Stimulated activated CD4-positive, alpha-beta T cell treated with anti-CD3 and anti-CD28 coated beads, TNF-alpha, amount 100 ng/mL, for 24 hours (primary cell): ENCODE measurements at regions not wholly inside any gene's neighbourhood (a gene's known extent, or its start where the extent isn't known, plus 50 kb on each side); places are given as distances from the start of the nearest gene placed in this dataset.

ENCODE experiments used
- DNase-seq, 3 experiments: peaks; one replicate each; pipeline ENCODE4 v3.0.0-alpha.2; 2020; ENCODE audit warnings: low read depth in 3 of 3

DNA sequence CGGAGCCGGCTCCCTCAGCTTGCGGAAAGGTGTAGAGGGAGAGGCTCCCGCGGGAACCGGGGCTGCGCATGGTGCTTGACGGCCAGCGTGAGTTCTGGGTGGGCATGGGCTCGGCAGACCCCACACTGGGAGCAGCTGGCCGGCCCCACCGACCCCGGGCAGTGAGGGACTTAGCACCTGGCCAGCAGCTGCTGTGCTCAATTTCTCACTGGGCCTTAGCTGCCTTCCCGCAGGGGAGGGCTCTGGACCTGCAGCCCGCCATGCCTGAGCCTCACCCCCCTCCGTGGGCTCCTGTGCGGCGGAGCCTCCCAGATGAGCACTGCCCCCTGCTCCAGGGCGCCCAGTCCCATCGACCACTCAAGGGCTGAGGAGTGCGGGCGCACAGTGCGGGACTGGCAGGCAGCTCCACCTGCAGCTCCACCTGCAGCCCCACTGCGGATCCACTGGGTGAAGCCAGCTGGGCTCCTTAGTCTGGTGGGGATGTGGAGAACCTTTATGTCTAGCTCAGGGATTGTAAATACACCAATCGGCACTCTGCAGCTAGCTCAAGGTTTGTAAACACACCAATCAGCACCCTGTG is 1141.8 kb downstream of the PCDH17 start:
- DNase-seq, result no peak

DNA sequence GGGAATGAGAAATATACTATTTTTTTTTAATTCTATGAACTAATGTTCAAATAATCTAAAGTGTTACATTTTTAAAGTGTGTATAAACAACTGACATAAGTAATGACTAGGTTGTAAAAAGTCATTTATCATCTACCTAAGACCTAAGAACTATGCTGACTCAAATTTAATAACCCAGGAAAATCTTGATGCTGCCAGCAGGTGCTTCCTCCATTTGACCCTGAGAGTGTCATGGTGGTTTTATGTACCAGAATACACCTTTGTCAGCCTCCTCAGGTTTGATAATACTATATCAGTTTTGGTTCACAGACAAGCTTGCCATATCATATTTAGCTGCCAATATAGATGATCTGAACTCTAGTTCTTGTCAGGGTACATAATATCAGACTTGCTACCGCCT is 1151.2 kb downstream of the PCDH17 start:
- DNase-seq, result no peak

DNA sequence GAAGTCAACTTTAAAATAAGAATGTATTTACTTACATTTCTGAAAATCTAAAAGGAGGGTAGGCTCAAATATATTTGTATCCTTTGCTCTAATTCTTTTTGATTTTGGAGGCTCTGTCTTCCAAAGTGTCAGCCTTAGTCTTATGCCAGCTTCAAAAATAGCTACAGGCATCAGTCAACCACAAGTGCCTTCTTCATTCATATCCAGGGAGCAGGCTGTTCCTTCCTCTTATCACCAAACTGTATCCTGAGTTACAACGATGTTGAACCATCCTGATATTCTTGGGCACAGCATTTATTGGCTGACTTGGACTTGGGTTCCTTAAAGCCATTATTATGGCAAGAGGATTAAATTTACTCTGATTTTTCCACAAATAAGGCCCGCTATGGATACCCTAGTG is 1161.3 kb downstream of the PCDH17 start:
- no peak for DNase-seq

DNA sequence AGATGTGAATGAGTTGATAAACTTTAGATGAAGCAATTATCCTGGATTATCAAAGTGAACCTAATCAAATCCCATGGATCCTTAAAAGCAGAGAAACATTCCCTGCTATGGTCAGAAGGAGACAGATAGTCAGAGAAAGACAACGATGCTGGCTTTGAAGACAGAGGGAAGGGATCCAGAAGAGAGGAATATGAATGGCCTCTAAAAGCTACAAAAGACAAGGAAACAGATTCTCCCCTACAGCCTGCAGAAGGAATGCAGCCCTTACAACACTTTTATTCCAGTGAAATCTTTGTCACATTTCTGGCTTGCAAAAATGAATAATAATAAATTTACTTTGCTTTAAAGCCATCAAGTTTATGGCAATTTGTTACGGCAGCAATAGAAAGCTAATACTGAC is 1164.2 kb downstream of the PCDH17 start:
- DNase-seq, result no peak

GRCh38 chr13:58804832-58805231 is 1173.3 kb downstream of the PCDH17 start:
- DNase-seq, result no peak

DNA sequence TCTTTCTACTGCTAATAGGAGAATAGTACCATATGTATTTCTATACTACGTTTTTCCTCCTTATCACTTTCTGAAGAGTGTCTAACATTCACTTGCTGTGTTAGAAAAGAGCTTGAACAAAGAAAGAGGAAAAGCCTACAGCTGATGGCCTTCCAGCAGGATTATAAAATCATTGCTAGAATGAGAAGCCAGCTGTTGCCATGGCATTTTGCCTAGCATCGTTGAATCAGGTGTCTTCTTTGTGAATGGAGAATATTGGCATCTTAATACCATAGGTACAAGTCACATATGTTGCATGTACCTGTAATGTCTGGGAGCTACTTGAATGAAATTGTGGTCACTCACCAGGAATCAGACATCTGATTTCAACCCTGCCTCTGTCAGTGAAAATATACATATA is 1174.9 kb downstream of the PCDH17 start:
- no peak for DNase-seq

GRCh38 chr13:58823701-58824100 is 1192.2 kb downstream of the PCDH17 start:
- DNase-seq, result no peak

DNA sequence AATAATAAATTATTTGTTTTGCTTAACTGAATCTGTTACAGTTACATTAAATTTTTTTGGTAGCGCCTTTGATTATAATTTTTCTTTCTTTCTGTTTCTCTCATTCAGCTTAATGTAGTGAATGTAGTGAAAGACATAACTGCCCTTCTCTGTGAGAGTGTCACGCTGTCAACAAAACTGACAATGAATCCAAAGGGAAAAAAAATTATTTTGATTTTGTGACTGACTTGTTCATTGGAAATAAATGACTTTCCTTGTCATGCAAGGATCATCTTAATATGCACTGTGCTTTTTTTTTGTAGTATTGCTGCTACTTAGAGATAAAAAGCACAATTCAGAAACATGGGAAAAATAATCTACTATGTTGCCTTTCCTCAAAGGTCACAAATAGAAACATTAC is 1196.4 kb downstream of the PCDH17 start:
- no peak for DNase-seq

DNA sequence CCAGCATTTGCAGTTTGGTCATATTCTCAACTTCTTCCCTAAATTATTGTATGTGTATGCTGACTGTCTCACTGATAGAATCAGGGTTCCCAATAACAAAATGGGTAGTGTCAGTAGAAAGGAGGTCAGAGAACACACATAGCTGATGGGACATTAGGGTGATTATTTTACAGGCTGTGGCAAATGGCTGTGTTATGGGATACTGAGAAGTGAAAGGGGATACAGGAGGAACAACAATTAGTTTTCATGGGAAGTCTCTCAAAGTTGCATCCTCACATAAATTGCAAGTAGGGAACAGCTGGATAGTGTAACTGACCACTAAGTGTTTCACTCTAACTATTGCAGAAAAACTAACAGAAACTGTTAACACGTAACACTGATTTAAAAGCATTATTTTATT is 1199.3 kb downstream of the PCDH17 start:
- no peak for DNase-seq

GRCh38 chr13:58838615-58839014 is 1207.1 kb downstream of the PCDH17 start:
- DNase-seq, result no peak

- no peak for DNase-seq
Observed at GRCh38 chr13:58843071-58843470, 1211.5 kb downstream of the PCDH17 start.

GRCh38 chr13:58843567-58843966 is 1212.0 kb downstream of the PCDH17 start:
- DNase-seq, result no peak

GRCh38 chr13:58850161-58850560 is 1218.6 kb downstream of the PCDH17 start:
- no peak for DNase-seq

GRCh38 chr13:58852076-58852475 is 1220.5 kb downstream of the PCDH17 start:
- no peak for DNase-seq

DNA sequence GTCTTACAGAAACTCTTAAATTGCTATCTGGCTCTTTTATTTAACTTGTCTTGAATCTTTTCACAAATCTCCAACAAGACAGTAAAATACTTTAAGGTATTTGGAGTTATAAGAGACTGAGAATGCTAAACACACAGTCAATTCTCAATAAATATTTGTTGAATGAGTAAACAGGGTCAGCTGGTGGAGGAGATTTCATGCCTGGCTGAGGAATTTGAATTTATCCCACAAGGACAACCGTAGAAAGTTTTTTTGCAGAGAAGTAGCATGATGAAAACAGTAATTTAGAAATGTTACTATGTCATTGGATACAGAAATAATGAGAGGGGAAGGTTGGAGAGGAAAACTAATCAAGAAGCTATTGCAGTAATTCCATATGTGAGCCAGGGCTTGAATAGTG is 1223.7 kb downstream of the PCDH17 start:
- no peak for DNase-seq

GRCh38 chr13:58858870-58859371 is 1227.4 kb downstream of the PCDH17 start:
- DNase-seq, result no peak

DNA sequence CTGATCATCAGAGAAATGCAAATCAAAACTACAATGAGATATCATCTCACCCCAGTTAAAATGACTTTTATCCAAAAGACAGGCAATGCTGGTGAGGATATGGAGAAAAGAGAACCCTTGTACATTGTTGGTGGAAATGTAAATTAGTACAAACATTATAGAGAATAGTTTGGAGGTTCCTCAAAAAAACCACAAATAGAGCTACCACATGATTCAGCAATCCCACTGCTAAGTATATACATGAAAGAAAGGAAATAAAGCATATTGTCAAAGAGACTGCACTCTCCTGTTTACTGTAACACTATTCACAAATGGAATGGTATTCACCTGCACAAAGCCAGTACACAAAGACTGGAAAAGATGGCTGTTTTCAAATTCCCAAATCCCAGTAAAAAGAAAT is 1233.7 kb downstream of the PCDH17 start:
- no peak for DNase-seq

GRCh38 chr13:58869566-58869965 is 1238.0 kb downstream of the PCDH17 start:
- DNase-seq, result no peak

DNA sequence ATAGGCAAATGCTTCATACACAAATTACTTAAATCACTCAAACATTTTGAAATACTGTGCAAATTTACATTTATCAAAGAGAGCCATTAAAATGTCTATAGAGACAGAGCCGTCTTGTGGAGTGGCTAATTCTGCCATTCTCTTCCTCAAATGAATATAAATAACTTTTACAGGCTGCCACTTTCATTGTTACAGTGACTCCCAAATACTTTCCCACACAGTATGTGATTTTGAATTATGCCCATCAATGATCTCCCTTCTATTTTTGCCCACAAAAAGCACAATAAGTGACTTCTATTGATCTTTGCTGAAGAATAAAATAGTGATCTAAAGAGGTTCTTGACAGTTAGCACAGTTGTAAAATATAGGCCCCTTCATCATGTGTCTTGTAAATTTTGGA is 1244.9 kb downstream of the PCDH17 start:
- no peak for DNase-seq

GRCh38 chr13:58879114-58879513 is 1247.6 kb downstream of the PCDH17 start:
- DNase-seq, result no peak

DNA sequence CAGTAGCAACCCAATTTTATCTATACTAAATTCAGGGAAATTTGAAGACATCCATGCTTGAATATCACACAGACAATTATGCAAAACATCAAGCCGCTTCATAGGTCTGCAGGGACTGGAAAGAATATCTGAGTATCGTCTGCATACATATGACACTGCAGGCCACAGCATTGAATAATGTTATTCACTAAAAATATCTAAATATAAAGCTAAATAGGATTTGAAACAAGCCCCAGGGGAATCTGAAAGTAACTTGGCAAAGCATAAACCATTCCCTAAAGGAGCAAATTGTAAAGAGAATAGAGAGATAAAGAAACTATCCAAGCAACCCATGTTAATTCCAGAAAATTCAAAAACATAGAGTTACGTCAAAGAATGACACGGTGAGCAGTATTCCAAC is 1251.0 kb downstream of the PCDH17 start:
- no peak for DNase-seq

- no peak for DNase-seq
Observed at GRCh38 chr13:58883405-58883804, 1251.9 kb downstream of the PCDH17 start.

GRCh38 chr13:58884353-58885209 is 1253.0 kb downstream of the PCDH17 start:
- DNase-seq, result no peak
